K562 (cell line): ENCODE measurements at regions not wholly inside any gene's neighbourhood (a gene's known extent, or its start where the extent isn't known, plus 50 kb on each side); places are given as distances from the start of the nearest gene placed in this dataset.

ENCODE experiments used
- BCL6 ChIP-seq: fragments of 250-450 bp; sonication (Bioruptor Pico); IDR thresholded peaks from 2 replicates; pipeline ENCODE4 v1.4.0; 2020
- CTCF ChIP-seq, 3 experiments: IDR thresholded peaks in 2 of 3; conservative IDR thresholded peaks in 1 of 3; 2 replicates each; pipeline ENCODE4 v1.5.1; 2011 to 2012; ENCODE audit warnings: low read length in 3 of 3, mild to moderate bottlenecking in 3 of 3, control low read depth in 2 of 3, improper control_type of control experiment in 1 of 3, inconsistent platforms in 1 of 3, low read depth in 1 of 3, mixed read lengths in 1 of 3, moderate library complexity in 1 of 3; ENCODE audit not compliant: insufficient read depth in 2 of 3
- FOXJ3 ChIP-seq: sonication (generic); formaldehyde crosslinking; IDR thresholded peaks from 2 replicates; pipeline ENCODE4 v1.4.0; 2020; ENCODE audit warnings: mild to moderate bottlenecking, missing genetic modification reagents
- MYNN ChIP-seq, 2 experiments: sonication (generic); formaldehyde crosslinking in 1 of 2; IDR thresholded peaks; 2 replicates each; pipeline versions ENCODE4 v1.5.0 to v1.6.1; 2016 to 2020; ENCODE audit warnings: antibody characterized with exemption in 1 of 2, missing genetic modification reagents in 1 of 2
- POLR2AphosphoS2 ChIP-seq: IDR thresholded peaks from 2 replicates; pipeline ENCODE4 v1.6.1; 2012; ENCODE audit warnings: low read length, improper control_type of control experiment
- SP1 ChIP-seq: sonication (generic); formaldehyde crosslinking; IDR thresholded peaks from 2 replicates; pipeline ENCODE4 v1.8.1; 2022; ENCODE audit warnings: mild to moderate bottlenecking, missing genetic modification reagents
- ZNF175 ChIP-seq: fragments of 200-800 bp; sonication (Bioruptor generic); IDR thresholded peaks from 2 replicates; pipeline ENCODE4 v1.6.1; 2016; ENCODE audit warnings: low read depth, mild to moderate bottlenecking, missing genetic modification characterization, missing compliant biosample characterization

GRCh38 chr10:78332012-78332411 lies 298.3 kb downstream of the RPS24 start:
- TF ChIP-seq CTCF (IDR thresholded peaks at IDR 0.05 in 2 of 3, conservative IDR thresholded peaks at IDR 0.05 in 1 of 3; ENCODE audit: insufficient read depth in 2 of 3, low read depth in 1 of 3, low read length in 3 of 3) (no peak), BCL6 (CRISPR knock-in tag) (no peak), SP1 (CRISPR knock-in tag) (no peak), POLR2AphosphoS2 (no peak), FOXJ3 (no peak), ZNF175 (no peak), MYNN (IDR thresholded peaks at IDR 0.05) (no peak), MYNN (CRISPR knock-in tag; IDR thresholded peaks at IDR 0.05) (no peak)
